Activated effector memory CD4-positive, alpha-beta T cell treated with Interleukin-2 at 50 U/mL for 16 hours (primary cell): ENCODE measurements at regions not wholly inside any gene's neighbourhood (a gene's known extent, or its start where the extent isn't known, plus 50 kb on each side); places are given as distances from the start of the nearest gene placed in this dataset.
"Not testable (repeated sequence)": the region's sequence is repeated elsewhere in the genome, so short reads cannot be mapped to it uniquely, and the experiment has no call there.

ENCODE experiments used
- DNase-seq: peaks from one replicate; pipeline ENCODE4 v3.0.0-alpha.2; 2020

DNA sequence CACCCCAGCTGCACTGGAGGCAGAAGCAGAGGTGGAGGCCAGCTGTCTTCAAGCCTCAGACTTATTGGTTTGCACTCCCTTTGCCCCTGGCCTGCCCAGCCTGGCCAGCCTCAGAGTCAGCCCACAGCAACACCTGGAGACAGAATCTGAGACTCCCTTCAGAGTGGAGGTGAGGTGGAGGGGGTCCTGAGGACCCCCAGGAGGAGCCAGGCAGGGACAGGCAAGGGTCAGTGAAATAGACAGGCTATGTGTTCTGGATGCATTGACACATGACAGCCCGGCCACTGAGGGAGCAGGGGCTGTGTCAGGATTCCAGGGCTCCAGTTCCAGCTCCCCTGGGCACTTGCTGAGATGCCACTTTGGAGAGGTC is 309.7 kb downstream of the MYCN start:
- no peak for DNase-seq

- no peak for DNase-seq
Observed at GRCh38 chr2:16249246-16250055, 309.1 kb downstream of the MYCN start.

DNA sequence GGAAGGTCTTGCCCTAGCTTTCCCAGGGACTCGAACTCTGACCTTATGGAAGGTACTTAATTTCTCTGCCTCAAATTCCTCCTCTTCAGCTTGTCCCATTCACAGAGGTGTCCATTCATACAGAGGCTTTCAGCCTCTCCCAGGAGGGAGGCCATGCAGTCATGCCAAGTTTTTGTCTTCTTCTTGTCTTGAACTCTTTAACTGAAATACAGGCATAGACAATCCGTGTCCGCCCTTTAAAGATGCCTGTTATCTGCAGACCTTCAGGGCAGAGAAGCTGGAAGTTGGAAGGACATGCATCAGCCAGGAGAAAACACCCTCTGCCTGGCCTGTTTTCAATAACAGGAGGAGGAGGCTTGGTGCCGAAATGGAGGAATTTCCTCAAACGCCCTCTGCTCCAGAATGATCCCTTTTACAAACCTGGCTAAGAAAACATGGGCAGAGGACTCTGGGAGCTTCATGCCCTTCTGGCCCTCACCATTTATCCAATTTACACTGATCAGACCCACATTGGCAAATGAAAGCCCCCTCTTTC is 308.3 kb downstream of the MYCN start:
- no peak for DNase-seq

DNA sequence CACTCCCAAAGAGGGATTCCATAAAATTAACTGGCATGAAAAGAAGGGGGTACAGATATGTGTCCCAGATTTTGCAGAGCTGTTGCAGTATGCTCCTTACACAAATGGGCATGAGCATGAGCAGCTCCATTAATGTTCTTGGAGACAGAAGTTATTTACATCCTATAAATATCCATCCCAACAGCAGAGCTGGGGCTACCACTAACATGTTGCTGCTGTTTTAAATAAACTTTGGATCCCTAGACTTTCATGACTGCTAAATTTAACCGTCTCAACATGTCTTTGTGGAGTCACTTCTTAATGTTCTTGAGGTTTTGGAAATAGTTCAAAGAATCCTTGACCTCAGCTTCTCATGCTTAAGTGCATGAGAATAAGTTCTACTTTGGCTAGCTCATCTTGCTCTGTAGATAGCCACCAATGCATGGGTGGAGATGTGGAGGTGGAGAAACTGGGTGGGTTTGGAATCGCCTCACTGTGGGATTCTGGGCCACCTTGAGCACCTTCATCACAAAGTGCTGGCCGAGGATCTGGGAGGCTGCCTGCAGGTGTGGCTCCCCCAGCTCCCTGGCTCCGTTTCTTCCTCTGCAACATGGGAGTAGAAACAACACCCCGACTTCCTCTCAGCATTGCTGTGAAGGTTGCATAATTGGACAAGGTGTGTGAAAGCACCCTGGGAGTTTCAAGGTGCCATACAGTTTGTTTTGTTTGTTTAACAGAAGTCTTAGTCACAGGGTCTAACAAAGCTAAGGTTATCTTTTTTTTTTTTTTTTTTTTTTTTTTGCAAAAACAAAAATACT is 307.2 kb downstream of the MYCN start:
- no peak for DNase-seq

DNA sequence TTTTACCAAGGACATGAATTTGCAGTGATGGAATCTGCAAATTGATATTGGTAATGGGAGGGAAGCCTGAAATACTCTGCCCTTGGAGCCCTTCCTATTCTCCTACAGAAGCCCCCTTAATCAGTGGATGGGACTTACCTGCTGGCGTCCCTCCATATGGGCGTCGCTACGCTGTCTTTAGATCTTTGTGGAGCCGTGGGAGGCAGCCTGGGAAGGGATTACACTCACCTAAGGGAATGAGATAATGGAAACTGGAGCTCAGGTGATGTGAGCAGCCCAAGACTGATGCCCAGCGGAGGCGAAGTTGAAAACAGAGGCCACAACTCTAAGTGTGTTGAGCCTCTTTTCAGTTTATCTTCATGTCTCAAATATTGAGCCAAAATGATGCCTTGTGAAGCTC is 306.6 kb downstream of the MYCN start:
- no peak for DNase-seq

- no peak for DNase-seq
Observed at GRCh38 chr2:16246281-16246850, 306.0 kb downstream of the MYCN start.

- no peak for DNase-seq
Observed at GRCh38 chr2:16245481-16246054, 305.2 kb downstream of the MYCN start.

DNA sequence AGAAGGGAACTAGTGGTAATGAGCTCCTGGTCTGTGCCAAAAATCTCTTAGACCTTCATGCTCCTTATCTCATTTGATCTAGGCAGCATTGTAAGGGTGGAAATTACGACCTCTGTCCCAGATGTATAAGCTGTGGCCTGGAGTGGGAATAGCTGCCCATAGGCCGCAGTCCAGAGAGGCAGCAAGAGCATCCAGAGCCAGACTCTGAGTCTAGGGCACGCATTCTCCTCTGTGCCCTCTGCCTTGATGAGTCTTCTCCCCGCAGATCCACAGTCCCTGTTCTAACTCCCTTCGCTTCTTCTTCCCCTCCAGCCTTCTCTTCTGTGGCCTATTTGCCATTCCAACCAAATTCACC is 304.6 kb downstream of the MYCN start:
- no peak for DNase-seq

- no peak for DNase-seq
Observed at GRCh38 chr2:16244153-16244965, 304.0 kb downstream of the MYCN start.

DNA sequence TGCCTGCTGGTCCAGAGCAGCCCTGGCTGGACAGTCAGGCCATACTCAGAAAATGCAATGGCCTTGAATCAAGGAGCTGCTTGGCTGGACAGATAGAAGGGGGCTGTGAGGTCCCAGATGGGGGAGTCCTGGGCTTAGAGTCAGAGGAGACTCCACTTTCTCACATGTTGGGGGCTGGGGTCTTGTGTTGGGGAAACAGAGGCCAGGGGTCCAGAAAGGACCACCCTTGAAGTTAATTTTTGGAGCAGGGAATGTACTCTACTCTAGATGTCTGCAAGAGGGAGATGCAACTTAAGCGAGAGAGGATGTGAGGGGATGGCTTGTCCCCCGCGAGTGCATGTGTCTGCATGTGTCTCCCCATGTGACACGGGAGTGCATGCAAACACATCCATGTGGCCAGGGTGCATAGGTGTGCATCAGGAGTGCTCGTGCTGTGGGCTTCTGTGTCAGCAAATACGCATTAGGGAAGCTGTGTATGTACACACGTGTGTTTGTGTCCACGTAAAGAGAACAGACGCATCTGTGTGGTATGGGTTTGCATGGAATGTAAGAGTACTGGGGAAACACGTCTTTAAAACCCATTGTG is 303.2 kb downstream of the MYCN start:
- DNase-seq: no peak

DNA sequence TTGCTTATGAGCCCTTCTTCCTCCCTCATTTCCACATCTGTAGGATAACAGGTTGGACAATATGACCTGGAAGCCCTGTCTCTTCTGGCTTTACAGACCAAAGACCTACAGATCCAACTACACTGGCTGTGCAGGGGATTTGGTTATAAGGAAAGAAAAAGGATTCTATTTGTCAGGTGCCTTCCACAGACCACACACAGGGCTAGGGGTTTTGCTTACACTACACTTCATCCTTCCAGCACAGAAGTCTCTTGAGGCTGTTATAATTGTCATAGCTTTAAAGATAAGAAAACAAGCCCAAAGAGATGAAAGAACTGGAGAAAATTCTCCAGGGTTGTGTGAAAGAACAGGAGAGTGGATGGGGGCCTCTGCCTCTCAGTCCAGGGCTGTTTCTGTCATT is 302.6 kb downstream of the MYCN start:
- no peak for DNase-seq

- DNase-seq: no peak
Observed at GRCh38 chr2:16241166-16242160, 301.1 kb downstream of the MYCN start.

DNA sequence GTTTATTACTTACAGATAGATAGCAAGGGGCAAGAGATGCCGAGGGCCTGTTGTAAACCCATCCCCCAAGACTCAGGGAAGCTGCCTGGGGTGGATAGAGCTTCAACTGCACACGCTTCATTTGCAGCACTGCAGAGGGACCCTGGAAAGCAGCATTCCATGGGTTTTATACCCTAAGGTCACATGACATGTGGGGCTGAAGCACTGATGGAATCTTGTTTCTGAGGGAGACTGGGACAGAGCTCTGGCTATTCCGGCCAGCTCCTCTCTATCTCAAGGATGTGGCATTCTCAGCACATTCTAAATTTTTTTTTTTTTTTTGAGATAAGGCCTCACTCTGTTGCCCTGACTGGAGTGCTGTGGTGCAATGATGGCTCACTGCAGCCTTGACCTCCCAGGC is 300.1 kb downstream of the MYCN start:
- DNase-seq: no peak

DNA sequence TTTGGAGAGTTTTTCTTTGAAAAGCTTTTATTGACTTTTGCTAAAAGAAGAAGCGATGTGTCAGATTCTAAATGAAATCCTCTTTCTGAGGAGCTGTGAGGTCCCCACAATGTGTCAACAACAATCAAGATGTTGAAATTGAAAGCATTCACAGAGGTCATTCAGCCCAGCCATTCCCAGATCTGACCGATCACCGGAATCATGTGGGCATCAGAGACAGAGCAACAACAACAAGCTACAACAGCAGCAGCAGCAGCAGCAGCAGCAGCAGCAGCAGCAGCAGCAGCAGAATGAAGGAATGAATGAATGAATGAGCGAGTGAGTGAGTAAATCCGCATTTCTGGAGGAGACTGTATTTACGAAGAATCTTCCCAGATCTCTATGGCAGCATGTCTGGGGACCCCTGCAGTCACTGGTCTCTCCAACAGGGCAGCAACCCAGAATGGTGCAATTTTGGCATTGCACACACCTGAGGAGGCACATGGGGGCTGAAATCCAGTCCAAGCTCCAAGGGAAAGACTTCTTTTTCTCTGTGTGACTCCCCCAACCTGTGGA is 299.0 kb downstream of the MYCN start:
- no peak for DNase-seq

- no peak for DNase-seq
Observed at GRCh38 chr2:16238786-16239185, 298.4 kb downstream of the MYCN start.

GRCh38 chr2:16238001-16238761 is 297.8 kb downstream of the MYCN start:
- no peak for DNase-seq

GRCh38 chr2:16235747-16236146 is 295.4 kb downstream of the MYCN start:
- no peak for DNase-seq

DNA sequence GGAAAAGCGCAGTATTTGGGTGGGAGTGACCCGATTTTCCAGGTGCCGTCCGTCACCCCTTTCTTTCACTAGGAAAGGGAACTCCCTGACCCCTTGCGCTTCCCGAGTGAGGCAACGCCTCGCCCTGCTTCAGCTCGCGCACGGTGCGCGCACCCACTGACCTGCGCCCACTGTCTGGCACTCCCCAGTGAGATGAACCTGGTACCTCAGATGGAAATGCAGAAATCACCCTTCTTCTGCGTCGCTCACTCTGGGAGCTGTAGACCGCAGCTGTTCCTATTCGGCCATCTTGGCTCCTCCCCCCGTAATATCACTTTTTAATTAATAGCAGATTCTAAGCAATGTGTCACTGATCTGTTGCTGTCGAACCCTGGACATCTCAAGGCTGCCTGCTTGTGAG is 294.9 kb downstream of the MYCN start:
- not testable (repeated sequence) for DNase-seq

DNA sequence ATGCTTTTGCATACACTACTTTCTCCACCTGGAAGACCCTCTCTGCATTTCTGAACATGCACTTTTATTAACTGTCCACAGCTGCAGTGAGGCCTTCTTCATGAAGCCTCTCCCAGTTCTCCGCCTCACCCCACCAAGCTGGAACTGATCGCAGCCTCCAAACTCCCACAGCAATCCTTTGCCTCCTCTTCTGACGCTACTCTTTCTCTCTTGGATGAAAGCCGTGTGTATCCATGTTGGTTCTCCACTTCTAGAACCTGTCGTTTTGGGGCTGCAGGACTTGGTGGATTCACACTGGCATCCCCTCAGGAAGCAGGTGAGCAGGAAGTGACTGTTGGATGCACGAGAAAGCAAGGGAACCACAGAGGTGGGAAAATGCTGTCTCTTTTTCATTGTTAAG is 288.6 kb downstream of the MYCN start:
- DNase-seq: no peak

- DNase-seq: no peak
Observed at GRCh38 chr2:16228471-16228870, 288.1 kb downstream of the MYCN start.
